NCI-H2171 treated with DMSO at 0.1 percent for 48 hours (cell line): ENCODE measurements at regions not wholly inside any gene's neighbourhood (a gene's known extent, or its start where the extent isn't known, plus 50 kb on each side); places are given as distances from the start of the nearest gene placed in this dataset.
"Not testable (repeated sequence)": the region's sequence is repeated elsewhere in the genome, so short reads cannot be mapped to it uniquely, and the experiment has no call there.

Experiments
- DNase-seq: peaks from one replicate; lab custom pipeline; 2025; lab: John Stamatoyannopoulos, UW

GRCh38 chr2:43070676-43071502 is 155.5 kb downstream of the ZFP36L2 start:
- no peak for DNase-seq

DNA sequence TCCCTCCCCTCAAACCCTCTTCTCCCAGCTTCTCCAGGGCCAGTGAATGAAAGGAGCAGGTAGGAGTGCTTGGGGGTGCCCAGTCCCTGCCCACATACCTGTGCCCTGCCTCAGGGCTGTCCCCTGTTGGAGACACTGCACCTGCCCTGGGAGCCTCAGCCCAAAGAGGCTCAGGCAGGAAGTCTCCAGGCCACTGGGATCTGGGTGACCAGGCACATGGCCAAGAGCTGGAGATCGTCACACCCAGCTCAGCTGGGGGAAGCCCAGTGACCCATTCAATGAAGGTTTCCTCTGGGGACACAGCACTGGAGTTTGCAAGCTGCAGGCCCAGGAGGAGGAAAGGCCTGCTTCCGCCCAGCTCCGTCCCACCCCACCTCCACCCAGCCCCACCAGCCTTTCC is 156.4 kb downstream of the ZFP36L2 start:
- DNase-seq: no peak

GRCh38 chr2:43068631-43069517 is 157.5 kb downstream of the ZFP36L2 start:
- DNase-seq: no peak

DNA sequence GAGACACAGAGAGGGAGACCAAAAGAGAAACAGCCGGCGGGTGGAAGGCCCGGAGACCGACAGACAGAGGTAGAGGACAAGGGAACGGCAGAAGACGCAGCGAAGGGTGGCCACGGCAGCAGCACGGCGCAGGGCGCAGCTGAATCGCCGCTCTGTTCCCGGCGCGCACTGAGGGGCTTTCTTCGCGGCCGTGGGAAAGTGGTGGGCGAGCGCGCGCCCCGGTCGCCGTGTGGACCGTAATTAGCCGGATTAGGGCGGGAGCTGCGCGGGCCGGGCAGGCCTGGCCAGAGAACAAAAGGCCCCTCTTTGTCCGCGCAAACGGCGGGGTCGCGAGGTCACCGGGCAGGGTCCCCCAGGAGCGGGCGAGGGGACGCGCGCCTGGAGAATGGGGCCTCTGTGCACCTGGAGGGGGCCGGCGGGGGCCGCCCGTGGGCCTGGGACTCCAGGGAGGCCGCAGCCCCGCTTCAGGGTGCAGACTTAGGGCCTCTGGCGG is 158.3 kb downstream of the ZFP36L2 start:
- no peak for DNase-seq

GRCh38 chr2:43067254-43068040 is 159.0 kb downstream of the ZFP36L2 start:
- no peak for DNase-seq

GRCh38 chr2:43066541-43067253 is 159.7 kb downstream of the ZFP36L2 start:
- DNase-seq: not testable (repeated sequence)

GRCh38 chr2:43065871-43066270 is 160.5 kb downstream of the ZFP36L2 start:
- no peak for DNase-seq

DNA sequence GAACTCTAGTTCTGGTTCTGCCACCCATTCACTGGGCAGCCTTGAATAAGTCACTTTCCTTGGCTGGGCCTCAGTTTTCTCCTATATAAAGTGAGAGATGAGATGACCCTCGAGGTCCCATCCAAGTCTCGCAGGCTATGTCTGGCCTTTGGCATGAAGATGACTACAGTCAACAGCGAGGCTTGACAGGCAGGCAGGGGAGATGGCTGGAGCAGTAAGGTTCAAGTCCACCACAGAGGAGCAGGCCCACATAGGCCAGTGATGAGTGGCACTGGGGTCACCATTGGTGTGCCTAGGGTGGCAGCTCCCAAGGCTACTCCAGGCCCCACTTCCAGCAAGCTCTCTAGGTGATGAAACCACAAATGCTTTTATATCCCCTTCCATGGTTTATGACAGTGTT is 161.4 kb downstream of the ZFP36L2 start:
- no peak for DNase-seq

DNA sequence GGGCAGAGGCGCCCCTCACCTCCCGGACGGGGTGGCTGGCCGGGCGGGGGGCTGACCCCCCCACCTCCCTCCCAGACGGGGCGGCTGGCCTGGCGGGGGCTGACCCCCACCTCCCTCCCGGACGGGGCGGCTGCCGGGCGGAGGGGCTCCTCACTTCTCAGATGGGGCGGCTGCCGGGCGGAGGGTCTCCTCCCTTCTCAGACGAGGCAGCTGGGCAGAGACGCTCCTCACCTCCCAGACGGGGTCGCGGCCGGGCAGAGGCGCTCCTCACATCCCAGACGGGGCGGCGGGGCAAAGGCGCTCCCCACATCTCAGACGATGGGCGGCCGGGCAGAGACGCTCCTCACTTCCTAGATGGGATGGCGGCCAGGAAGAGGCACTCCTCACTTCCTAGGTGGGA is 163.3 kb downstream of the ZFP36L2 start:
- DNase-seq: not testable (repeated sequence)

DNA sequence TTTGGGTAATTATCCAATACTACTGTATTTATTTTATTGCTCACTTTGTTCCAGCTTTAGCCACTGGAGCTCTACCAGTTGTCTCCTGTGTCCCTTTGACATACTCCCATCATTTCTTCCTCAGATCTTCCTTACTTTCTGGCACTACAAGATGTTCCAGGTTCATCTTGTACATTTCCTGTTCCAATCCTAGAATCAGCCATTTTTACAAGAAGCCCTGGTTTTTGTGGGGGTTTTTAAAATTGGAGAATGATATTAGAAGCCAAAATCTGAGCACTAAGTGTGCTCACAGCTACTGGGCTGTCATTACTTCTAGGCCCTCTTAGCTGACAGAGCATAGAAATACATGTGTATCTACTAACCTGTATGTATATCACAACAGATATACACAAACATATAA is 164.3 kb downstream of the ZFP36L2 start:
- DNase-seq: no peak

DNA sequence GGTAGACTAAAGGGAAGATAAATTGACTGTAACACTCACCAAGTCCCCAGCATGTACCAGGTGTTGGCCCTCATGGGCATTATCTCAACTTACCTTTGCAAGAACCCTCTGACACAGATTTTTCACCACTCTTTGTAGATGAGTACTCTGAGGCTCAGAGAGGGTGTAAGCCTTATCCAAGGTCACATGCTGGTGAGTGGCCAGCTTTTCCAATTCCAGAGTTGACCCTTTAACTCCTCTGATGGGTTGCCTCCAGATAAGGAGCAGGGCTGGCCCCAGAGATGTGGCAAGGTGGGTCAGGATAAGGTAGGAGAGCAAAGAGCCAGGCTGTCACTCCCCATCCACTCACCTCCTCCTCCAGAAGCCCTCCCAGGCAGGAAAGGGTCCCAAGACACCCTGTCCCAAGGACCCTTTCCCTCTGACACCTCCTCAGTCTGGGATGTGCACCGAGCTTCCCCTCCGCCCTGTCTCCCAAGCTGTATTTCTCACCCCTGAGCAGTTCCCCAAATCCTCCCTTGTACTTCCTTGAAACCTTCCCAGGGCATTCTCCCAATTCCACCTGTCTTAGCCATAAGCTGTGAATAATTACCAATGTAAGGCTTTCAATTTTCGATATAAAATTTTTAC is 165.9 kb downstream of the ZFP36L2 start:
- no peak for DNase-seq

DNA sequence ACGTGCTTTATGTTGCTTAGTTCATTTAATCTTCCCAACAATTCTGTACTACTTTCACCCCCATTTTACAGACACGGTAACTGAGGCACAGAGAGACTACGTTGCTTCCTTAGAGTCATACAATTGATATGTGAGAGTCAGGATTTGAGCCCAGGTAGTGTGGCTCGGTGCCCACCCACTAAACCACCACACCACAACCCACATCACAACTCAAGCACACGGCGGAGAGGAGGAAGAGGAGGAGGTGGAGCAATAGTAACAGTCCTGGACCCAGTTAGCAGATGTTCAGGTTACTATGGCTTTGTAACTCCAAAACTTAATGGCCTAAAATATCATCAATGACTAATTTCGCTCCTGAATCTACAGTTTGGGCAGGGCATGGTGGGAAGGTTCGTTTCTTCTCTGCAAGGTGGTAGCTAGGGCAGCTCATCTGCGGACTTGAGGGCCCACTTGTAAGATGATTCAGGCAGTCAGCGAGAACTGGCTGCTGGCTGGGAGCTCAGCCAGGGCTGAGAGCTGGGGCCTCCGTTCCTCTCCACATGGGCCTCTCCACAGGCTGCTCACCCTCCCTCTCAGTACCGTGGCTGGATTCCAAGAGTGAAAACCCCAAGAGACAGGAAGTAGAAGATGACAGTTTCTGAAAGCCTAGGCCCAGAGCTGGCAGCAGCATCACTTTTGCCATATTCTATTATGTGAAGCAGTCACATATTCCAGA is 167.1 kb downstream of the ZFP36L2 start:
- DNase-seq: peak; percentile 92

DNA sequence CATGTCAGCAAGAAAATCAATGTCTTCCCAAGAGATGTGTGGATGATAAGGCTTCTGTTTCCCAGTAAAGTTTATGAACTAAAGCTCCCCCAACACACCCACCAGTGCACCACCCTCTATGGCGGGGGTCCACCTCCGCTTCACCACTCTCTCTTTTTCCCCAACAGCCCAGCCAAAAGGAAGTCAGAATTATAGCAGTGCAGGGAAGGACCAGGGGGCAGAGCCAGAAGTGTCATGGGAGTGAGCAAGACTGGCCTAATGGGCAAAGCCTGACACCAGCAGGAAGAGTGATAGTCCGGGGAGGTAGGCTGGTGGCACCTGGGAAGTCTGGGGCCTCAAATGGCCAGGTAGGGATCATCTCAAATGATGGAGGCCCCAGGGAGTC is 167.7 kb downstream of the ZFP36L2 start:
- DNase-seq: no peak

GRCh38 chr2:43057742-43058725 is 168.4 kb downstream of the ZFP36L2 start:
- DNase-seq: peak; percentile 58

GRCh38 chr2:43057026-43057741 is 169.2 kb downstream of the ZFP36L2 start:
- DNase-seq: peak; percentile 69

GRCh38 chr2:43055985-43056384 is 170.4 kb downstream of the ZFP36L2 start:
- no peak for DNase-seq

DNA sequence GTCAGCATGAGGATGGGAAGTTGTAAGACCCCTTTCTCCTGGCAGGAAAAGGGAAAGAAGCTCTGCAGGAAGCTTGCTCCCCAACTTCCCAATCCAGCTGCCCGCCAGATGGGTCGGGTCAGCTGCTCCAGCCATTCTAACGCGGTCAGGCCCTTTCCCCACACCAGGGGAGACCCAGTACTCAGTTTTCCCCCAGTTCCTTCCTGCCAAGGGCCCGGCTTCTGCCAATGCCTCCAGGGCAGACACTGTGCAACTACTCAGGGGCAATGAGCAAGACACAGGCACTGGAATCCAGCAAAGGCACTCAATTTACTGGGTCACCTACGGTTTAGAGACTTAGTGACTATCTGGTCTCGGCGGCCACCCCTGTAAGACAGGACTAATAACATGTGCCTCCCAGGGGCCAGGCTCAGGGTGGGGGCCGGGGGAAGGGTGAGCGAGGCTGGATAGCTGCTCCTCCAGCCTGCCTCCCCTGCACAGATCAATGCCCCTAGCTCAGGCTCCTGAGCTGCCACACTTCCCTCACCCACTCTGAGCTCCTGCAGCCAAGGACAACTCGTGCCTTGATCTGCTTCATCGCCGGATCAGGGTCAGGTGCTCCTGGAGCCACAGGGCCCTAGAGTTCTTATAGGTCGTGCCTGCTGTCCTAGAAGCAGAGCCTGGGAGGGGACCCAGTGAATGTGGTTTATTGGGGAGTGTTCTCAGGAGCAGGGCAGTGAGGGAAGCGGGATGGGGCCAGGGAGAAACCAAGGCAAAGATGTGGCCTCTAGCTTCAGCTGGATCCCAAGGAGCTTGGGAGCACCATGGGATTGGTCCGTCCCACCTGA is 171.1 kb downstream of the ZFP36L2 start:
- no peak for DNase-seq

- DNase-seq: no peak
Observed at GRCh38 chr2:43054367-43054766, 172.0 kb downstream of the ZFP36L2 start.
